Upper lobe of left lung (tissue), 6 donors: ENCODE measurements at regions not wholly inside any gene's neighbourhood (a gene's known extent, or its start where the extent isn't known, plus 50 kb on each side); places are given as distances from the start of the nearest gene placed in this dataset.

Experiments
- ATAC-seq, 2 donors: fragments of 200-7000 bp; cut with Tn5 transposase; one replicate each; pipeline ENCODE4 v1.9.1; 2022; ENCODE audit warnings: mild to moderate bottlenecking in 2 of 2, moderate library complexity in 2 of 2; ENCODE audit not compliant: low FRiP score in 2 of 2
- DNase-seq, 2 donors: peaks; one replicate each; pipeline ENCODE4 v3.0.0-alpha.2; 2019 to 2020
- H3K27ac ChIP-seq, 4 donors: fragments of 200-600 bp; sonication (generic); one replicate each; pipeline ENCODE4 v1.5.1; 2016 to 2019
- H3K27me3 ChIP-seq, 4 donors: fragments of 200-600 bp; sonication (generic); one replicate each; pipeline ENCODE4 v1.5.1; 2017 to 2019
- H3K36me3 ChIP-seq, 4 donors: fragments of 200-600 bp; sonication (generic); one replicate each; pipeline ENCODE4 v1.5.1; 2016 to 2019
- H3K4me1 ChIP-seq, 4 donors: fragments of 200-600 bp; sonication (generic); one replicate each; pipeline ENCODE4 v1.5.1; 2018 to 2019
- H3K4me3 ChIP-seq, 4 donors: fragments of 200-600 bp; sonication (generic); one replicate each; pipeline ENCODE4 v1.5.1; 2017 to 2019; ENCODE audit warnings: mild to moderate bottlenecking in 2 of 4, moderate library complexity in 1 of 4
- H3K9me3 ChIP-seq, 4 donors: fragments of 200-600 bp; sonication (generic); one replicate each; pipeline ENCODE4 v1.5.1; 2018 to 2019
- EP300 ChIP-seq, 4 donors: sonication (generic); formaldehyde crosslinking; IDR thresholded peaks; one replicate each; pipeline ENCODE4 v1.5.1; 2017; ENCODE audit warnings: antibody characterized with exemption in 4 of 4, control low read depth in 2 of 4
- POLR2A ChIP-seq, 4 donors: fragments of 450-650 bp; IDR thresholded peaks; one replicate each; pipeline ENCODE4 v1.5.1; 2016 to 2017; ENCODE audit warnings: antibody characterized with exemption in 4 of 4, mild to moderate bottlenecking in 2 of 4
- POLR2AphosphoS5 ChIP-seq, 2 donors: sonication (generic); formaldehyde crosslinking; IDR thresholded peaks; one replicate each; pipeline ENCODE4 v1.5.1; 2017; ENCODE audit warnings: antibody characterized with exemption in 2 of 2
- WGBS, 2 donors: methylation state at CpG; one replicate each; pipeline ENCODE4 v1.1.5; 2017 to 2018; 5-methylcytosine and 5-hydroxymethylcytosine counted together
- TF ChIP-seq, protein P1 (sequence below), 6 experiments: fragments of 450-650 bp in 4 of 6; fragments of 200-600 bp in 2 of 6; sonication (generic) in 2 of 6; IDR thresholded peaks; one replicate each; pipeline ENCODE4 v1.5.1; 2016 to 2019; ENCODE audit warnings: antibody characterized with exemption in 6 of 6
- donor health status: DM: no; HTN: no; CAD: no; lungs with moderate emphysema.
- donor health status: DM: no; HTN: yes; CAD: no; lungs with severe emphysema.

DNA sequence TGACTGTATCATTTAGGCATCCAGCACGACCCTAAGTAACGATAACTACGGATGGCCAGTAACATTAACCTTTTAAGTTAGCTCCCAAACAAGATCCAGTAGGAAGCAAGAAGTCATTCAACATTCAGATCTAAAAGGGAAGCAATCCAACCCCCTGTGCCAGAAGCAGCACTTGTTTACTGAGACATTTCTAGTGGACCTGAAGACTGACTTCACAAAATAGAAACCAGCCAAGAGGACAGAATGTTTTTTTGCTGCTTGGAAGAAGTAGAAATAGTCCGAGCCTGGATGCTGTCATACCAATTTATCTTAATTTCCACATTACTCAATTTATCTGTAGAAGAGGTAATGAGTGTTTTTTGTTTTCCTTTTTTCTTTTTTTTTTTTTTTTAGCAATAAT is 88.0 kb upstream of the CTTNBP2 start:
- Histone ChIP-seq H3K4me3 (no peak overlapping the region), H3K9me3 (no peaks in the 10 kb centered on the region), H3K27me3 (no peaks in the 10 kb centered on the region), H3K4me1 (no peaks in the 10 kb centered on the region), H3K27ac (peak overlapping the region in 1 of 4 donors; percentile 4), H3K36me3 (no peaks in the 10 kb centered on the region)
- DNase-seq (no peak), ATAC-seq (peak in 1 of 2 donors; percentile 89)
- WGBS, 2 donors, result 48 to 56% methylated on average over 4 of the region's 4 CpGs
- no peak for TF ChIP-seq EP300 (IDR thresholded peaks at IDR 0.05)
- no peak for TF ChIP-seq POLR2A (IDR thresholded peaks at IDR 0.05)
- TF ChIP-seq, protein P1, sequence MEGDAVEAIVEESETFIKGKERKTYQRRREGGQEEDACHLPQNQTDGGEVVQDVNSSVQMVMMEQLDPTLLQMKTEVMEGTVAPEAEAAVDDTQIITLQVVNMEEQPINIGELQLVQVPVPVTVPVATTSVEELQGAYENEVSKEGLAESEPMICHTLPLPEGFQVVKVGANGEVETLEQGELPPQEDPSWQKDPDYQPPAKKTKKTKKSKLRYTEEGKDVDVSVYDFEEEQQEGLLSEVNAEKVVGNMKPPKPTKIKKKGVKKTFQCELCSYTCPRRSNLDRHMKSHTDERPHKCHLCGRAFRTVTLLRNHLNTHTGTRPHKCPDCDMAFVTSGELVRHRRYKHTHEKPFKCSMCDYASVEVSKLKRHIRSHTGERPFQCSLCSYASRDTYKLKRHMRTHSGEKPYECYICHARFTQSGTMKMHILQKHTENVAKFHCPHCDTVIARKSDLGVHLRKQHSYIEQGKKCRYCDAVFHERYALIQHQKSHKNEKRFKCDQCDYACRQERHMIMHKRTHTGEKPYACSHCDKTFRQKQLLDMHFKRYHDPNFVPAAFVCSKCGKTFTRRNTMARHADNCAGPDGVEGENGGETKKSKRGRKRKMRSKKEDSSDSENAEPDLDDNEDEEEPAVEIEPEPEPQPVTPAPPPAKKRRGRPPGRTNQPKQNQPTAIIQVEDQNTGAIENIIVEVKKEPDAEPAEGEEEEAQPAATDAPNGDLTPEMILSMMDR (IDR thresholded peaks at IDR 0.05), result no peak
- TF ChIP-seq POLR2AphosphoS5 (IDR thresholded peaks at IDR 0.05), result no peak

DNA sequence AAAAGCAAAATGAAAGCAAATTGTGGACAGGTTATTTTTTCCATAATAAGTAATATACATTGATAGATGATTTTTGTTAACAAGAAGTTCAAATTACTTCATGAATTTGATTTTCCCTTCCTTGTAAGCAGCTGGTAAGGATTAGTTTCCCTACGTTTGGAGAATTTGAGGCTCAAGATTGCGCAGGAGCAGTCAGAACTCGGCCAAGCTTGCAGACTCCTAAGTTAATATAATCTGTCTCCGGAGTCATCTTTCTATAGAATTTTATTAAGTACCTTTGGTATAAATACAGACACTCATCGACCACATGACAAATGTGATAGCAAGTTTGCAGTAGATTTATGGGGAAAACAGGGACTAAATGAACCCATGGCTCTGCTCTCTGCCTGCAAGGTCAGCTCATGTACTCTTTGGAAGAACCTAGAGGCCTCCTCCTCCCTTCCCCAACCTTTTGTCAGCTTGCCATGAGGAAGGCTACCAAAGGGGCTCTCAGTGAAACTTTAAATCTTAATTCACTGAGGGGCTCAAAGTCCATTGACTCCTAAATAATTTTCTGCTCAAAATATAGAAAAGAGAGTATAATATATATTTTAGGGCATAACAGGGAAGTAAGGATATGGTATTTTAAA is 89.2 kb upstream of the CTTNBP2 start:
- no peaks in the 10 kb centered on the region for H3K9me3 ChIP-seq
- H3K4me1 ChIP-seq, result no peaks in the 10 kb centered on the region
- no peak for ATAC-seq
- no peaks in the 10 kb centered on the region for H3K27me3 ChIP-seq
- WGBS, 2 donors, result 83% methylated on average over 5 of the region's 5 CpGs
- TF ChIP-seq POLR2AphosphoS5 (IDR thresholded peaks at IDR 0.05), result no peak
- TF ChIP-seq, protein P1 (IDR thresholded peaks at IDR 0.05), result no peak
- no peak for TF ChIP-seq EP300 (IDR thresholded peaks at IDR 0.05)
- TF ChIP-seq POLR2A (IDR thresholded peaks at IDR 0.05), result no peak
- no peak for DNase-seq
- H3K27ac ChIP-seq, result no peak overlapping the region
- no peak overlapping the region for H3K4me3 ChIP-seq
- H3K36me3 ChIP-seq, result no peaks in the 10 kb centered on the region

GRCh38 chr7:117963264-117964197 is 90.3 kb upstream of the CTTNBP2 start:
- DNase-seq (no peak), ATAC-seq (no peak)
- H3K27ac ChIP-seq, result peak overlapping the region in 2 of 4 donors; percentile 2 to 67
- no peaks in the 10 kb centered on the region for H3K9me3 ChIP-seq
- no peaks in the 10 kb centered on the region for H3K27me3 ChIP-seq
- TF ChIP-seq EP300 (IDR thresholded peaks at IDR 0.05) (no peak), POLR2A (IDR thresholded peaks at IDR 0.05) (no peak), POLR2AphosphoS5 (IDR thresholded peaks at IDR 0.05) (no peak)
- TF ChIP-seq, protein P1 (IDR thresholded peaks at IDR 0.05), result no peak
- H3K4me3 ChIP-seq, result no peak overlapping the region
- H3K36me3 ChIP-seq, result no peaks in the 10 kb centered on the region
- H3K4me1 ChIP-seq, result no peaks in the 10 kb centered on the region
- 70 to 78% methylated on average over 2 of the region's 2 CpGs for WGBS, 2 donors

- no peaks in the 10 kb centered on the region for H3K27me3 ChIP-seq
- ATAC-seq, result no peak
- 75 to 81% methylated on average over 2 of the region's 2 CpGs for WGBS, 2 donors
- H3K4me1 ChIP-seq, result no peaks in the 10 kb centered on the region
- H3K27ac ChIP-seq, result no peak overlapping the region
- no peaks in the 10 kb centered on the region for H3K36me3 ChIP-seq
- no peak overlapping the region for H3K4me3 ChIP-seq
- no peaks in the 10 kb centered on the region for H3K9me3 ChIP-seq
- DNase-seq, result no peak
- TF ChIP-seq, protein P1 (IDR thresholded peaks at IDR 0.05), result no peak
- TF ChIP-seq POLR2AphosphoS5 (IDR thresholded peaks at IDR 0.05), result no peak
- no peak for TF ChIP-seq EP300 (IDR thresholded peaks at IDR 0.05)
- no peak for TF ChIP-seq POLR2A (IDR thresholded peaks at IDR 0.05)
These were observed 97.6 kb upstream of the CTTNBP2 start for GRCh38 chr7:117970801-117971200.
